ENCODE measurements at regions not wholly inside any gene's neighbourhood (a gene's known extent, or its start where the extent isn't known, plus 50 kb on each side); places are given as distances from the start of the nearest gene placed in this dataset.

DNA sequence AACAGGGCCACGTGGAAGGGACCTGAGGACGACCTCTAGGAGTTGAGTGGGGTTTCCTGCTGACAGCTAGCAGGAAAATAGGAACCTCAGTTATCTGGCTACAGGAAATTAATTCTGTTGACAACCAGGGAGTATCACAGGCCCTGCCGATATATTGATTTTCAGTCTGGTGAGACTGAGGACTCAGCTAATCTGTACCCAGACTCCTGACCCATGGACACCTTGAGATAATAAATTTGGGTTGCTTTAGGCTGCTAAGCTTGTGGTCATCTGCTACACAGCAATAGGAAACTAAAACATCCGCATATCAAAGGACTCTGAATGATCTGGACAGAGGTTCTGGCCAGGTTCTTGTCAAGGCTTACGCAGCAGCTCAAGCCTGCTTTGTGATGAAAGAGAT lies 80.8 kb upstream of the CNEP1R1 start:
- Histone ChIP-seq H3K9me3 (ENCODE audit: control insufficient read depth in 1 of 2, insufficient read depth in 1 of 2, low read length in 2 of 2) (no peaks in the 10 kb centered on the region), H3K27me3 (ENCODE audit: control insufficient read depth in 1 of 2, insufficient read depth in 2 of 2, low read length in 2 of 2) (peaks cover 0 to 4% of the 10 kb centered on the region in 2 experiments), H3K4me3 (ENCODE audit: low read length) (no peak overlapping the region), H3K27ac (ENCODE audit: low read depth in 1 of 2, low read length in 2 of 2) (no peak overlapping the region), H3K36me3 (ENCODE audit: insufficient read depth, low read length) (no peaks in the 10 kb centered on the region), H3K4me1 (ENCODE audit: insufficient read depth, low read length) (no peaks in the 10 kb centered on the region)
- intact Hi-C loops (cut with DNase I, micrococcal nuclease), result no loop called here
- peaks cover 24% of the 10 kb centered on the region for H3K27me3 Mint-ChIP-seq
- no peaks in the 10 kb centered on the region for H3K36me3 Mint-ChIP-seq (ENCODE audit: low read depth)
- peaks cover 2% of the 10 kb centered on the region for H3K9me3 Mint-ChIP-seq
- ChIA-PET CTCF (no interaction called here), POLR2A (no interaction called here)
- no peak for ATAC-seq (ENCODE audit: poor library complexity)
- no peak for DNase-seq
- no peaks in the 10 kb centered on the region for H3K4me1 Mint-ChIP-seq (ENCODE audit: low read depth)
- H3K27ac Mint-ChIP-seq, result no peak overlapping the region
- TF ChIP-seq CTCF (IDR thresholded peaks at IDR 0.05), result no peak
- no peak overlapping the region for H3K4me3 Mint-ChIP-seq

DNA sequence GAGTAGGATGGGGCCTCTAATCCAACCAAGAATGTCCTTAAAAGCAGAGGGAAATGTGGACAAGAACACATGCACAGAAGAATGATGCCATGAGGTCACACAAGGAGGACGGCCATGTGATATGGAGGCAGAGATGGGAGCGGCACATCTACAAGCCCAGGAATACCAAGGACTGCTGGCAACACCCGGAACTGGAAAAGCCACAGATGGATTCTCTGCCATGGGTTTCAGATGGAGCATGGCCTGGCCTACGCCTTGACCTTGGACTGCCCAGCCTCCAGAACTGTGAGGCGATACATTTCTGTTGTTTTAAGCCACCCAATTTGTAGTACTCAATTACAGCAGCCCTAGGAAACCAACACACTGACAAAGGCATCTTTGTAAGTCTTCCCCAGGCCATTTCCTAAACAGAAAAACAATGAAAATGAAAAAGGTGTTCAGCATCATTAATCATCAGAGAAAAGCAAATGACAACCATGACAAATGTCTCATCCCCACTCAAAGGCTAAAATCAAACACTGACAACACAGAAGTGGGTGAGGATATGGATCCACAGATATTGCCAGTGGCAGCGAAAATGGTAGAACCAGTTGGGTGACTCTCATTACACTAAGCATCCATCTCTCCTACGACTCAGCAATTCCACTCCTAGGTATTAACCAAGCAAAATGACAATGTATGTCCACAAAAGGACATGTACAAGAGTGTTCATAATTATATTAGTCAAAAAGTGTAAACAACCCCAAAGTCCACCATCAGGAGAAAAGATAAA lies 76.9 kb upstream of the CNEP1R1 start:
- peaks cover 0 to 4% of the 10 kb centered on the region in 2 experiments for H3K27me3 ChIP-seq (ENCODE audit: control insufficient read depth in 1 of 2, insufficient read depth in 2 of 2, low read length in 2 of 2)
- CTCF ChIA-PET, result no interaction called here
- no peak overlapping the region for H3K27ac ChIP-seq (ENCODE audit: low read depth in 1 of 2, low read length in 2 of 2)
- Mint-ChIP-seq H3K4me1 (ENCODE audit: low read depth) (no peaks in the 10 kb centered on the region), H3K27me3 (peaks cover 15% of the 10 kb centered on the region), H3K36me3 (ENCODE audit: low read depth) (no peaks in the 10 kb centered on the region), H3K27ac (no peak overlapping the region), H3K9me3 (no peaks in the 10 kb centered on the region), H3K4me3 (no peak overlapping the region)
- no peak for TF ChIP-seq CTCF (IDR thresholded peaks at IDR 0.05)
- no peak for DNase-seq
- H3K36me3 ChIP-seq (ENCODE audit: insufficient read depth, low read length), result no peaks in the 10 kb centered on the region
- no peaks in the 10 kb centered on the region for H3K9me3 ChIP-seq (ENCODE audit: control insufficient read depth in 1 of 2, insufficient read depth in 1 of 2, low read length in 2 of 2)
- no peak overlapping the region for H3K4me3 ChIP-seq (ENCODE audit: low read length)
- intact Hi-C loops (cut with DNase I, micrococcal nuclease), result no loop called here
- POLR2A ChIA-PET, result no interaction called here
- no peak for ATAC-seq (ENCODE audit: poor library complexity)
- no peaks in the 10 kb centered on the region for H3K4me1 ChIP-seq (ENCODE audit: insufficient read depth, low read length)

GRCh38 chr16:49951574-49952195 lies 73.3 kb upstream of the CNEP1R1 start:
- Histone ChIP-seq H3K4me1 (ENCODE audit: insufficient read depth, low read length) (no peaks in the 10 kb centered on the region), H3K27ac (ENCODE audit: low read depth in 1 of 2, low read length in 2 of 2) (no peak overlapping the region), H3K9me3 (ENCODE audit: control insufficient read depth in 1 of 2, insufficient read depth in 1 of 2, low read length in 2 of 2) (no peaks in the 10 kb centered on the region), H3K27me3 (ENCODE audit: control insufficient read depth in 1 of 2, insufficient read depth in 2 of 2, low read length in 2 of 2) (peaks cover 0 to 4% of the 10 kb centered on the region in 2 experiments), H3K4me3 (ENCODE audit: low read length) (no peak overlapping the region), H3K36me3 (ENCODE audit: insufficient read depth, low read length) (no peaks in the 10 kb centered on the region)
- POLR2A ChIA-PET, result no interaction called here
- no peaks in the 10 kb centered on the region for H3K9me3 Mint-ChIP-seq
- CTCF ChIA-PET, result no interaction called here
- no peak for TF ChIP-seq CTCF (IDR thresholded peaks at IDR 0.05)
- H3K27me3 Mint-ChIP-seq, result peaks cover 19% of the 10 kb centered on the region
- intact Hi-C loops (cut with DNase I, micrococcal nuclease), result no loop called here
- H3K4me3 Mint-ChIP-seq, result no peak overlapping the region
- ATAC-seq (ENCODE audit: poor library complexity), result no peak
- no peaks in the 10 kb centered on the region for H3K36me3 Mint-ChIP-seq (ENCODE audit: low read depth)
- no peaks in the 10 kb centered on the region for H3K4me1 Mint-ChIP-seq (ENCODE audit: low read depth)
- DNase-seq, result no peak
- H3K27ac Mint-ChIP-seq, result no peak overlapping the region
